ENCODE measurements at regions not wholly inside any gene's neighbourhood (a gene's known extent, or its start where the extent isn't known, plus 50 kb on each side); places are given as distances from the start of the nearest gene placed in this dataset.

DNA sequence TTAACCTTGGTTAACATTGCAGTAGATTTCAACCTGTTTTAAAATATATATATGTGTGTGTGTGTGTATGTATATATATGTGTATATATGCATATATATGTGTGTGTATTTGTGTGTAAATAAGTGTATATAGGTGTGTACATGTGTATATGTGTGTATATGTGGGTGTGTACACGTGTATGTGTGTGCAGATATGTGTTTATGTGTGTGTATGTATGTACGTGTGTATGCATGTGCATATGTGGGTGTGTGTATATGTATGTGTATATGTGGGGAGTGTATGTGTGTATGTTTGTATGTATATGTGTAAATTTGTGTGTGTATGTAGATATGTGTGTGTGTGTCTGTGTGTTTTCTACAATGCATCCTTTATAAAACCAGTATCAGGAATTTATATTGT is 205.5 kb upstream of the FOXF1 start:
- Histone ChIP-seq H3K36me3 (no peaks in the 10 kb centered on the region), H3K4me3 (no peak overlapping the region), H3K27me3 (peaks cover 0 to 58% of the 10 kb centered on the region in 2 donors), H3K4me1 (no peaks in the 10 kb centered on the region), H3K9me3 (no peaks in the 10 kb centered on the region), H3K27ac (no peak overlapping the region)
- intact Hi-C loops (cut with DNase I; ENCODE audit: low total_unique reads) = no loop called here
- no peak for DNase-seq
- TF ChIP-seq, protein P1, sequence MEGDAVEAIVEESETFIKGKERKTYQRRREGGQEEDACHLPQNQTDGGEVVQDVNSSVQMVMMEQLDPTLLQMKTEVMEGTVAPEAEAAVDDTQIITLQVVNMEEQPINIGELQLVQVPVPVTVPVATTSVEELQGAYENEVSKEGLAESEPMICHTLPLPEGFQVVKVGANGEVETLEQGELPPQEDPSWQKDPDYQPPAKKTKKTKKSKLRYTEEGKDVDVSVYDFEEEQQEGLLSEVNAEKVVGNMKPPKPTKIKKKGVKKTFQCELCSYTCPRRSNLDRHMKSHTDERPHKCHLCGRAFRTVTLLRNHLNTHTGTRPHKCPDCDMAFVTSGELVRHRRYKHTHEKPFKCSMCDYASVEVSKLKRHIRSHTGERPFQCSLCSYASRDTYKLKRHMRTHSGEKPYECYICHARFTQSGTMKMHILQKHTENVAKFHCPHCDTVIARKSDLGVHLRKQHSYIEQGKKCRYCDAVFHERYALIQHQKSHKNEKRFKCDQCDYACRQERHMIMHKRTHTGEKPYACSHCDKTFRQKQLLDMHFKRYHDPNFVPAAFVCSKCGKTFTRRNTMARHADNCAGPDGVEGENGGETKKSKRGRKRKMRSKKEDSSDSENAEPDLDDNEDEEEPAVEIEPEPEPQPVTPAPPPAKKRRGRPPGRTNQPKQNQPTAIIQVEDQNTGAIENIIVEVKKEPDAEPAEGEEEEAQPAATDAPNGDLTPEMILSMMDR (IDR thresholded peaks at IDR 0.05) = no peak

DNA sequence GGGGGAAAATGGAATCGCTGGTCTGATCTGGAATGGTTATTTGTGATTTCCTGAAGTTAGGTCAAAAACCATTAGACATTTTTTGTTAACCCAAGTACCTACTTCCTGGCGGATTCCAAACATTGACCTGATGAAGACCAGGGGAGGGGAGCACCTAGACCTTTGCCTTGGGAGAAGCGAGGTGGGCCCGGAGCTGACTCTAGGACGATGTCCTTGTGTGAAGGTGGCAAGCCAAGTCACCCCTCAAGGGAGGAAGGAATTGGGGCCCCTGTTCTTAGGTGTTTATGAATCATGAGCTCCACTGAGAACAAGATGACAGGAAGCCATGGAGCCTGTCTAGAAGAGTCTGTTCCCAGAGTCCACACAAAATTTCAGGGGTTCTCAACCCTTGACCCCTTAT is 204.9 kb upstream of the FOXF1 start:
- H3K36me3 ChIP-seq = no peaks in the 10 kb centered on the region
- no peaks in the 10 kb centered on the region for H3K9me3 ChIP-seq
- intact Hi-C loops (cut with DNase I; ENCODE audit: low total_unique reads) = no loop called here
- TF ChIP-seq, protein P1 (IDR thresholded peaks at IDR 0.05) = no peak
- peaks cover 0 to 57% of the 10 kb centered on the region in 2 donors for H3K27me3 ChIP-seq
- H3K27ac ChIP-seq = no peak overlapping the region
- no peak overlapping the region for H3K4me3 ChIP-seq
- H3K4me1 ChIP-seq = no peaks in the 10 kb centered on the region
- DNase-seq = no peak

DNA sequence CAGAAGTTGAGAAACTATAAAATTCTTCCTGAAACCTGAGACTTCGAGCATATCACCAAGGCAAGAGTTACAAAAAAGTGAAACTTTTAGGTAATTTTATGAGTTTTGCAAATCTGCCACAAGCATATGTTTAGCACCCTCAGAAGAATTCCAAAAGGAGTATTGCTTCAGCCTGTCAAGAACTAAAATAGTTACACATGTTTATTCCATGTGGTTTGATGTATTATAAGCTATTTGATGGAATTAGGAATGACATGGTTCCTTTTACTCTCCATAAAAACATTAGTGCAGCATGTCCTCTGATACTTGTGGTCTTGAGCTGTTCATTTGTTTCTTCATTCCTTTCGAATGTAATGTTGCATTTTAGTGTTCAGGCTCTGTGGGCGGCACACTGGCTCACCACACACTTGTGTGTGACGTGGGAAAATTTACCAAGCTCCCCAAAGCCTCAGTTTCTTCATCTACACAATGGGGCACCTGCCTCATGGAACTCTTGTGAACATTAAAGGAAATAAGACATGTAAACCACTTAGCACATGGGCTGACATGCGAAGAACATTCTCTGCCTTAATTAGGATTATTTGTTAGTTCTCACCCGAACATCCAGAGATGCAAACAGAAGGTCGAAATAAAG is 204.2 kb upstream of the FOXF1 start:
- intact Hi-C loops (cut with DNase I; ENCODE audit: low total_unique reads) = no loop called here
- H3K4me1 ChIP-seq = no peaks in the 10 kb centered on the region
- H3K36me3 ChIP-seq = no peaks in the 10 kb centered on the region
- TF ChIP-seq, protein P1 (IDR thresholded peaks at IDR 0.05) = no peak
- H3K27me3 ChIP-seq = peaks cover 0 to 58% of the 10 kb centered on the region in 2 donors
- no peak overlapping the region for H3K27ac ChIP-seq
- DNase-seq = no peak
- no peaks in the 10 kb centered on the region for H3K9me3 ChIP-seq
- H3K4me3 ChIP-seq = no peak overlapping the region

DNA sequence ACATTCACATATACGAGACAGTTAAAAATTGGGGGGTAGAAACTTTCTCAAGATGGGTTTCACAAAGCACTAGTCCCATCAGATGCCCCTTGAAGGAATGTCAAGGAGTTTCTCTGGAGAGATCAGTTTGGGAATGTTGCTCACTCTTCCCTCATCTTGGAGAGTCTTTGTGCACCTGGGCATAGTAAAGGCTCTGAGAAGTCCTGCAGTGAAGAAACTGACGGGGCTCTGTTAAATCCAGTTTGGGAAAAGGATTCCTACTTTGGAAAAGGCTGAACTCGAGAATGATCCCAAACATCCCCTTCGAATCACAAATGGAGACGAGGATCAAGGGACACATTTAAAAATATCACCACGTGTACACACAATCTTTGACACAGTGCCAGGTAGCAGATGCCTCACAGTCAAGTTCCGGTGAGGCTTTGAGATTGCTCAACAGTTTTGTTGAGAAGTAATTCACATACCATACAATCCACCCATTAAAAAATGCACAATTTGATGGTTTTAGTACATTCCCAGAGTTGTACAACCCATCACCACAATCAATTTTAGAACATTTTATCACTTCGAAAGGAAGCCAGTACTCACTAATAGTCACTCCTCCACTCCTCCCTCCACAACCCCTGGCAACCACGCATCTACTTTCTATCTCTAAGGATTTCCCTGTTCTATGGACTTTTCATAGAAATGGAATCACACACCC is 203.4 kb upstream of the FOXF1 start:
- TF ChIP-seq, protein P1 (IDR thresholded peaks at IDR 0.05) = no peak
- no peak for DNase-seq
- no peak overlapping the region for H3K27ac ChIP-seq
- H3K36me3 ChIP-seq = no peaks in the 10 kb centered on the region
- no peak overlapping the region for H3K4me3 ChIP-seq
- intact Hi-C loops (cut with DNase I; ENCODE audit: low total_unique reads) = no loop called here
- H3K27me3 ChIP-seq = peaks cover 0 to 60% of the 10 kb centered on the region in 2 donors
- no peaks in the 10 kb centered on the region for H3K9me3 ChIP-seq
- no peaks in the 10 kb centered on the region for H3K4me1 ChIP-seq

DNA sequence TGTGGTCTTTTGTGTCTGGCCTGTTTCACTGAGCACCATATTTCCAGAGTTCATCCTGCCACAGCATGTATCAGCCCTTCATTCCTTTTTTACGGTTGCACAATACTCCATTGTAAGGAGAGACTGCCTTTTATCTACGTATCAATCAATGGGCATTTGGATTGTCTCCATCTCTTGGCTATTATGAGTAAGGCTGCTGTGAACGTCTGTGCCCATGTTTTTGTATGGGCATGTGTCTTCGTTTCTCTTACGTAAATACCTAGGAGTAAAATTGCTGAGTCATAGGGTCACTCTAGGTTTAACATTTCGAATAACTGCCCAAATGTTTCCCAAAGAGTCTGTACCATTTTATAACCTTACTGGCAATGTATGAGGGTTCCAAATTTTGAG is 202.8 kb upstream of the FOXF1 start:
- TF ChIP-seq, protein P1 (IDR thresholded peaks at IDR 0.05) = no peak
- no peak overlapping the region for H3K27ac ChIP-seq
- no peak overlapping the region for H3K4me3 ChIP-seq

More for the DNA sequence above, 202.8 kb upstream of the FOXF1 start:
- Histone ChIP-seq H3K27me3 (peaks cover 0 to 57% of the 10 kb centered on the region in 2 donors), H3K9me3 (no peaks in the 10 kb centered on the region), H3K36me3 (no peaks in the 10 kb centered on the region), H3K4me1 (no peaks in the 10 kb centered on the region)
- no peak for DNase-seq
- intact Hi-C loops (cut with DNase I; ENCODE audit: low total_unique reads) = no loop called here
